ENCODE measurements at regions not wholly inside any gene's neighbourhood (a gene's known extent, or its start where the extent isn't known, plus 50 kb on each side); places are given as distances from the start of the nearest gene placed in this dataset.

- TF ChIP-seq CTCF (IDR thresholded peaks at IDR 0.05): no peak
Measured at GRCh38 chr3:27629366-27629765, 92.8 kb downstream of the EOMES start.

- TF ChIP-seq CTCF (IDR thresholded peaks at IDR 0.05): no peak
Measured at GRCh38 chr3:27628026-27628750, 93.9 kb downstream of the EOMES start.

- TF ChIP-seq CTCF (IDR thresholded peaks at IDR 0.05): no peak
Measured at GRCh38 chr3:27626596-27627118, 95.5 kb downstream of the EOMES start.

- no peak for TF ChIP-seq CTCF (IDR thresholded peaks at IDR 0.05)
Measured at GRCh38 chr3:27625864-27626263, 96.3 kb downstream of the EOMES start.

- TF ChIP-seq CTCF (IDR thresholded peaks at IDR 0.05): no peak
Measured at GRCh38 chr3:27623085-27623753, 98.9 kb downstream of the EOMES start.

- TF ChIP-seq CTCF (IDR thresholded peaks at IDR 0.05): no peak
Measured at GRCh38 chr3:27617552-27617951, 104.6 kb downstream of the EOMES start.

GRCh38 chr3:27616031-27616430 is 106.1 kb downstream of the EOMES start:
- TF ChIP-seq CTCF (IDR thresholded peaks at IDR 0.05): no peak

Measured in LNCAP (cell line).